A549 (cell line): ENCODE measurements at regions not wholly inside any gene's neighbourhood (a gene's known extent, or its start where the extent isn't known, plus 50 kb on each side); places are given as distances from the start of the nearest gene placed in this dataset.

Source experiments
- BHLHE40 ChIP-seq: IDR thresholded peaks from 2 replicates; pipeline ENCODE4 v1.6.1; 2012; ENCODE audit warnings: low read depth, low read length, inconsistent platforms
- CEBPB ChIP-seq, 2 experiments: fragments of >200 bp in 1 of 2; sonication (Bioruptor Twin) in 1 of 2; formaldehyde crosslinking in 1 of 2; IDR thresholded peaks; 2 replicates each; pipeline ENCODE4 v1.6.1; 2012 to 2016
- FOSL2 ChIP-seq, 2 experiments: fragments of 450-650 bp in 1 of 2; fragments of >200 bp in 1 of 2; sonication (Bioruptor Twin) in 1 of 2; formaldehyde crosslinking; IDR thresholded peaks; 2 replicates each; pipeline versions ENCODE4 v1.5.0 to v1.6.1; 2016 to 2020; ENCODE audit warnings: mild to moderate bottlenecking in 1 of 2, moderate library complexity in 1 of 2
- JUN ChIP-seq, 2 experiments: fragments of >200 bp; sonication (Bioruptor Twin); formaldehyde crosslinking; IDR thresholded peaks; 2 replicates in 1 of 2; 3 replicates in 1 of 2; pipeline ENCODE4 v1.6.1; 2016 to 2017
- POLR2A ChIP-seq: IDR thresholded peaks from 2 replicates; pipeline ENCODE4 v1.6.1; 2012; ENCODE audit warnings: mild to moderate bottlenecking, low read length
- SMC3 ChIP-seq: fragments of >200 bp; sonication (Bioruptor Twin); formaldehyde crosslinking; IDR thresholded peaks from 3 replicates; pipeline ENCODE4 v1.6.1; 2018; ENCODE audit warnings: inconsistent platforms
- ZNF302 ChIP-seq: fragments of 250-450 bp; sonication (Bioruptor Pico); IDR thresholded peaks from 2 replicates; pipeline ENCODE4 v1.9.0; 2021; ENCODE audit warnings: inconsistent platforms, mild to moderate bottlenecking, moderate library complexity
- TF ChIP-seq, protein P1 (sequence below): fragments of >200 bp; sonication (Bioruptor Twin); formaldehyde crosslinking; IDR thresholded peaks from 3 replicates; pipeline ENCODE4 v1.5.1; 2016
- TF ChIP-seq, protein P2 (sequence below): IDR thresholded peaks from 2 replicates; pipeline ENCODE4 v1.6.1; 2012

DNA sequence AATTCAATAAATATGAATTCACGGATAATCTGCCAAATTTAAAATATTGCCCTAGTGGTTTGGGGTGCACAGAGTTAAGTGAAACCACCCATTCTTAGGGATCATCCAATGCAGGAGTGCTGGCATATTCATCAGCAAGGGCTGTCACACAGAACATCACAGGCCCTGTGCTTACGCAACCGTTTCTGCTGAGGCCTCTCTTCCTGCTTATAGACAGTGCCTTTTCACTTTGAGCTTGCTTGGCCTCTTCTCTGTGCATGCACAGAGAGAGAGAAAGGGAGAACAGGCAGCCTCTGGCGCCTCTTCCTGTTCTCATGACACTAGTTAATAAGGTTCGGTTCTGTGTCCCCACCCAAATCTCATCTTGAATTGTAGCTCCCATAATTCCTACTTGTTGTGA lies 366.3 kb downstream of the ICE1 start:
- no peak for TF ChIP-seq CEBPB (IDR thresholded peaks at IDR 0.05)
- TF ChIP-seq, protein P1, sequence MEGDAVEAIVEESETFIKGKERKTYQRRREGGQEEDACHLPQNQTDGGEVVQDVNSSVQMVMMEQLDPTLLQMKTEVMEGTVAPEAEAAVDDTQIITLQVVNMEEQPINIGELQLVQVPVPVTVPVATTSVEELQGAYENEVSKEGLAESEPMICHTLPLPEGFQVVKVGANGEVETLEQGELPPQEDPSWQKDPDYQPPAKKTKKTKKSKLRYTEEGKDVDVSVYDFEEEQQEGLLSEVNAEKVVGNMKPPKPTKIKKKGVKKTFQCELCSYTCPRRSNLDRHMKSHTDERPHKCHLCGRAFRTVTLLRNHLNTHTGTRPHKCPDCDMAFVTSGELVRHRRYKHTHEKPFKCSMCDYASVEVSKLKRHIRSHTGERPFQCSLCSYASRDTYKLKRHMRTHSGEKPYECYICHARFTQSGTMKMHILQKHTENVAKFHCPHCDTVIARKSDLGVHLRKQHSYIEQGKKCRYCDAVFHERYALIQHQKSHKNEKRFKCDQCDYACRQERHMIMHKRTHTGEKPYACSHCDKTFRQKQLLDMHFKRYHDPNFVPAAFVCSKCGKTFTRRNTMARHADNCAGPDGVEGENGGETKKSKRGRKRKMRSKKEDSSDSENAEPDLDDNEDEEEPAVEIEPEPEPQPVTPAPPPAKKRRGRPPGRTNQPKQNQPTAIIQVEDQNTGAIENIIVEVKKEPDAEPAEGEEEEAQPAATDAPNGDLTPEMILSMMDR: no peak
- TF ChIP-seq ZNF302: no peak
- TF ChIP-seq FOSL2 (IDR thresholded peaks at IDR 0.05): no peak
- no peak for TF ChIP-seq FOSL2 (CRISPR knock-in tag; IDR thresholded peaks at IDR 0.05)
- TF ChIP-seq POLR2A: no peak
- TF ChIP-seq BHLHE40: no peak
- TF ChIP-seq, protein P2, sequence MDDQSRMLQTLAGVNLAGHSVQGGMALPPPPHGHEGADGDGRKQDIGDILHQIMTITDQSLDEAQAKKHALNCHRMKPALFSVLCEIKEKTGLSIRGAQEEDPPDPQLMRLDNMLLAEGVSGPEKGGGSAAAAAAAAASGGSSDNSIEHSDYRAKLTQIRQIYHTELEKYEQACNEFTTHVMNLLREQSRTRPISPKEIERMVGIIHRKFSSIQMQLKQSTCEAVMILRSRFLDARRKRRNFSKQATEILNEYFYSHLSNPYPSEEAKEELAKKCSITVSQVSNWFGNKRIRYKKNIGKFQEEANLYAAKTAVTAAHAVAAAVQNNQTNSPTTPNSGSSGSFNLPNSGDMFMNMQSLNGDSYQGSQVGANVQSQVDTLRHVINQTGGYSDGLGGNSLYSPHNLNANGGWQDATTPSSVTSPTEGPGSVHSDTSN: no peak
- TF ChIP-seq SMC3: no peak
- no peak for TF ChIP-seq JUN (IDR thresholded peaks at IDR 0.05)
